OCI-LY1 (cell line): ENCODE measurements at regions not wholly inside any gene's neighbourhood (a gene's known extent, or its start where the extent isn't known, plus 50 kb on each side); places are given as distances from the start of the nearest gene placed in this dataset.

Source experiments
- EZH2 ChIP-seq: fragments of 200-600 bp; sonication (generic), shearing (Covaris generic); IDR thresholded peaks from 2 replicates; pipeline ENCODE4 v1.8.0; 2017; ENCODE audit warnings: borderline replicate concordance, mixed run types, mild to moderate bottlenecking, antibody characterized with exemption, low read length, moderate library complexity, mixed read lengths
- TF ChIP-seq, protein P1 (sequence below): fragments of 200-600 bp; sonication (generic), shearing (Covaris generic); IDR thresholded peaks from 2 replicates; pipeline ENCODE4 v1.5.1; 2017; ENCODE audit warnings: mild to moderate bottlenecking, antibody characterized with exemption, low read length, moderate library complexity, mixed read lengths

DNA sequence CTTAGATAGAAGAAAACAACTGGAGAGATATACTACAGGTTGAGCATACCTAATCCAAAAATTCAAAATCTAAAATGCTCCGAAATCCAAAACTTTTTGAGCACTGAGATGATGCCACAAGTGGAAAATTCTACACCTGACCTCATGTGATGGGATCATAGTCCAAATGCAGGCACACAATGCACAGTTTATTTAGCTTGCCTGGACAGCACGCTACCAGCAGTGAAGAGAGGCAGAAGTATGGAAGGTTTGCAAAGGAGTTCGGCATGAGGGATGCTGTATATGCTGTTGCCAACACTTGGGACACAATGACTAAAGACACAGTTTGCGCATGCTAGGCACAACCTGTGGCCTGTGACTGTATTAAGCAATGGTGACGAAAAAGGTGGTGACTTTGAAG lies 58.1 kb upstream of the CAND1 start:
- TF ChIP-seq, protein P1, sequence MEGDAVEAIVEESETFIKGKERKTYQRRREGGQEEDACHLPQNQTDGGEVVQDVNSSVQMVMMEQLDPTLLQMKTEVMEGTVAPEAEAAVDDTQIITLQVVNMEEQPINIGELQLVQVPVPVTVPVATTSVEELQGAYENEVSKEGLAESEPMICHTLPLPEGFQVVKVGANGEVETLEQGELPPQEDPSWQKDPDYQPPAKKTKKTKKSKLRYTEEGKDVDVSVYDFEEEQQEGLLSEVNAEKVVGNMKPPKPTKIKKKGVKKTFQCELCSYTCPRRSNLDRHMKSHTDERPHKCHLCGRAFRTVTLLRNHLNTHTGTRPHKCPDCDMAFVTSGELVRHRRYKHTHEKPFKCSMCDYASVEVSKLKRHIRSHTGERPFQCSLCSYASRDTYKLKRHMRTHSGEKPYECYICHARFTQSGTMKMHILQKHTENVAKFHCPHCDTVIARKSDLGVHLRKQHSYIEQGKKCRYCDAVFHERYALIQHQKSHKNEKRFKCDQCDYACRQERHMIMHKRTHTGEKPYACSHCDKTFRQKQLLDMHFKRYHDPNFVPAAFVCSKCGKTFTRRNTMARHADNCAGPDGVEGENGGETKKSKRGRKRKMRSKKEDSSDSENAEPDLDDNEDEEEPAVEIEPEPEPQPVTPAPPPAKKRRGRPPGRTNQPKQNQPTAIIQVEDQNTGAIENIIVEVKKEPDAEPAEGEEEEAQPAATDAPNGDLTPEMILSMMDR = no peak
- no peak for TF ChIP-seq EZH2
